IPS-18c (cell line): ENCODE measurements at regions not wholly inside any gene's neighbourhood (a gene's known extent, or its start where the extent isn't known, plus 50 kb on each side); places are given as distances from the start of the nearest gene placed in this dataset.

Source experiments
- H3K4me3 ChIP-seq: 2 replicates; pipeline ENCODE4 v1.7.0; 2013; ENCODE audit warnings: low read depth, mild to moderate bottlenecking, low read length, moderate library complexity; ENCODE audit not compliant: insufficient read depth
- H3K9me3 ChIP-seq: one replicate; pipeline ENCODE4 v1.6.1; 2013; ENCODE audit warnings: mild to moderate bottlenecking, low read length, moderate library complexity; ENCODE audit not compliant: control insufficient read depth, insufficient read depth

GRCh38 chr10:91700788-91701444 is 68.0 kb upstream of the PPP1R3C start:
- H3K9me3 ChIP-seq: no peaks in the 10 kb centered on the region
- H3K4me3 ChIP-seq: no peak overlapping the region

DNA sequence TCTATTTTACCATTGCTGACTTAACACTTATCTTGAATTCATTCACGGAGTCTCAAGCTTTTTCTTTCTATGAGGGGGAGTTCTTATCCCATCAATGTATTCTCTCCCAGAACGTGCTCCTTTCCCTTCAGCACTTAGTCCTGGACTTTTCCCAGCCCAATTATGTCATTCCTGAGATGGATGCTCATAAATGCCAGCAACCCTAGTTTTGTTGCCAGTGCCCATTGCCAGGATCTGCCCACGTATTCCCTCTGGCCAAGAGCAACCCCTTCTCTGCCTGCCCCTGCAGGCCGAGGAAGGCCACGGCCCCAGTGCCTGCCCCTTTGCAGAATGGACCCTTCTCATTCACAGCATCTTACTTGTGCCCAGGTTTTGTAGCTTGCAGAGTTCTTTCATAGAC is 67.4 kb upstream of the PPP1R3C start:
- Histone ChIP-seq H3K4me3 (no peak overlapping the region), H3K9me3 (no peaks in the 10 kb centered on the region)

- Histone ChIP-seq H3K4me3 (no peak overlapping the region), H3K9me3 (no peaks in the 10 kb centered on the region)
Observed at GRCh38 chr10:91698258-91698657, 65.4 kb upstream of the PPP1R3C start.

DNA sequence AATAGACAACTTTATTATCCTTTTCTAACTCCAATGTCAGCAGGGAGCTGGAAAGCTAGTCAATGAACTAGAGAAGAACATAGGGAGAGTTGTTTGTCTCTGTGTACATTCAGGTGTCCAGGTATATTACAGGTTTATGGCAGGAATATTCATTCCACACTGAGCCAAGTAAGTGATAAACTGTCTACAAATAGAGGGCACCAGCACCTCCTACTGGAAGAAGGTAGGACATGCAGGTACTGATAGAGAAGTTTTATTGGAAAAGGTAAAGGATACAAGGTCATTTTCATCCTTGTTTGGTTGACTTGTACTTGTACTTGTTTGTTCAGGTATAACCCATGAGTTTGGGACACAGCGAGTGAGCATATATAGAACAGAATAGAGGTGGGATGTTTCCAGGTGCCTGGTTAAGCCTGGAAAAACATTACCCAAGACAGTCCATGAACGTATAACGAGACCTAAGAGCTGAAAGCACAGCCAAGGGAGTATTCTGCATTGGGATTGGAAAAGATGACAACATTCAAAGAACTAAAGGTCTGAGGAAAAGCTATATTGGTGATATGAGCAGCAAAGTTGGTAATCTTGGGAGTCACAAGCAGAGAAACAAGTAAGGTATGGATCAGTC is 61.4 kb upstream of the PPP1R3C start:
- Histone ChIP-seq H3K9me3 (no peaks in the 10 kb centered on the region), H3K4me3 (no peak overlapping the region)

GRCh38 chr10:91691981-91692380 is 59.1 kb upstream of the PPP1R3C start:
- Histone ChIP-seq H3K9me3 (no peaks in the 10 kb centered on the region), H3K4me3 (no peak overlapping the region)

DNA sequence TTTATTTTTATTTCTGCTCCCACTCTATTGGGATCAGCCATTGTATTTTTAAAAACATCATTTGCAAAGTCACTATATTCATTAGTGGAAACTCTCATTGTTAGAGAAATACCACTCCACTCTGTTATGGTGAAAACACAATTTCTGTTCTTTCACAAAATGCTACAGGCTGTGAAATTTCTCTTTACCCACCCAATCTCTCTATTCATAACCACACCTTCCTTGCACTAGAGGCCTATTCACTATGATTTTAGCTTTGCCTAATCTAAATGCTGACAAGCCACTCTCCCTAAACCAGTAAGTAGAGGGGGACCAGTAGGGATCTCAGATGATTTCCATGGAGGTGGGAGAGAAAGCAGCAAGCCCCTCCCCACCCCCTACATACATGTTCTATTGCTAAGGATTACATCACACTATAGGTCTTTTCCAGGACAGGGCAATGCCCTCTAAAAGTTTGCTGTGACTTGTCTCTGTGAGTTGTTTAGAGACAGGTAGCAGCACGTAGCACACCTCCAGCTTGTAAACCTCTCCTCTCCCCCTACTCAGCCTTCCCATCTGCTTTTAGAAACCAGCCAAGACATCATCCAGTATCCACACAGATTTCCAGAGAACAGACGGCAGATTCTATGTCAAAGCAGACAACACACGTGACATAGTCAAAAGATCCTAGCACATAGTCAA is 58.3 kb upstream of the PPP1R3C start:
- no peak overlapping the region for H3K4me3 ChIP-seq
- H3K9me3 ChIP-seq: no peaks in the 10 kb centered on the region

DNA sequence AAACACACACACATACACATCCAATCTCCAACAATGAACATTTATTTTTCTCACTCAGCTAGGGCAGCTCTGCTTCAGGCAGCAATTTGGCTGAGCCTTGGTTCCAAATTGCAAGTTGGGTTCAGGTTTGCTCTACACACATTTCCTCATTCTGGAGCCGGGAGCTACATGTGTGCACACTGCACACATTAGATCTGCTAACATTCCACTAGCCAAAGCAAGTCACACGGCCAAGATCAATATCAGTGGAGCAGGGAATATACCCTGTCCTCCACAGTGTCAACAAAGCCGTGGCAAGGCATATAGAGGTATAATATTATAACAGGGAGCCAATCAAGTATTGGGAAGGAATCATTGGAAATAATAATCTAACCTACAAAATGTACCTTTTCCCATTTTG is 57.5 kb upstream of the PPP1R3C start:
- Histone ChIP-seq H3K9me3 (no peaks in the 10 kb centered on the region), H3K4me3 (no peak overlapping the region)

DNA sequence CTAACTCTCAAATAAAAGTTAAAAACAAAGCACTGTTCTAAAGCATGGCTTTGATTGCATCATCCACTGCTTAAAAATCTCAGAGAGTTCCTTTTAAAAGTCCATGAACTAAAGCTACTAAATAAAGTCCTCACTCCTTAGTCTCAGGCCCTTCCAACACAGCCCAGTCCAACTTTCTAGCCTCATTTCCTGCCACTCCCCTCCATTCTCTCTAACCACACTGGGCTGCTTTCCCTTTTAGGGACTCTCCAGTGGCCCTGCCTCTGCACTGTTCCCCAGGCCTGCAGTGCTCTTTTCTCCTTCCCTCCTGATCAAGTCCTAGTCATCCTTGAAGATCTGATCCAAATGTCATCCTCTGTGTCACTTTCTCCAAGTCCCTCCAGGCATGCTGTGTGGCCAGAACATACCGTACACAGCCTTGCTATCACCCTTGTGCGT is 56.9 kb upstream of the PPP1R3C start:
- H3K9me3 ChIP-seq: no peaks in the 10 kb centered on the region
- no peak overlapping the region for H3K4me3 ChIP-seq

DNA sequence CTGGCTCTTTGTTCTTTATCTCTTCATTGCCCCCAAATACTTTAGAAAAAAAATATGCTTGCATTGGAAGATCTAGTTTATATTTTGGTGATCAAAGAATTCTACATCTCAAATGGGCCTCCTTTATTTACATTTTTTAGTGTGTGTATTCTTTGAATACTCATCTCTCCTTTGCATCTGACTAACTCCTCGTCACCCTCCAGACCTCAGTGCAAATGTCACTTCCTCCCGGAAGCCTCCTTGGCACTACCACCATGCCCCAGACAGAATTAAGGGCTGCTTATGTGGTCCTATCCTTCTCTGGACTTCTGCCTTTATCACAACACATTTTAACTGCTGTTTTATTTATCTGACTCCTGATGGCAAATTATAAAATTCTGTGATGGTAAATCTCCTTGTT is 52.0 kb upstream of the PPP1R3C start:
- no peaks in the 10 kb centered on the region for H3K9me3 ChIP-seq
- no peak overlapping the region for H3K4me3 ChIP-seq

DNA sequence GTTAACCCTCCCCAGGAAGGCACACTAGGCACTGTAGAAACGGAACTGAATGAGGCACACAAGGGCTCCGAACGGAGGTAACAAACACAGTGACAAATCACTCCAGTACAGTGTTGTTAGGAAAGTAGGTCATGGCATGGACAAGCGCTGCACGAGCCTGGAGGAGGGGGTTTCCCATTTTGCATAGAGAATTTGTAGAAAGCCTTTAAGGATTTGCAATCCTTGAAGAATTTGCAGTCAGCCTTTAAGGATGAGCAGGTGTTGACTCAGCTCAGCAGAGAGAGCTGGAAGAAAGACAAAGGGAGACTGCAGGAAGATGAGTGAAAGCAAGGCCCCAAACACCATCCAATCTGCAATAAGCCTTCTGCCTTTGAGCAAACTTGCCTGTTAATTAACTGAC is 51.1 kb upstream of the PPP1R3C start:
- Histone ChIP-seq H3K4me3 (no peak overlapping the region), H3K9me3 (no peaks in the 10 kb centered on the region)

- H3K4me3 ChIP-seq: no peak overlapping the region
- no peaks in the 10 kb centered on the region for H3K9me3 ChIP-seq
Observed at GRCh38 chr10:91682912-91683311, 50.0 kb upstream of the PPP1R3C start.
